ENCODE measurements at regions not wholly inside any gene's neighbourhood (a gene's known extent, or its start where the extent isn't known, plus 50 kb on each side); places are given as distances from the start of the nearest gene placed in this dataset.

DNA sequence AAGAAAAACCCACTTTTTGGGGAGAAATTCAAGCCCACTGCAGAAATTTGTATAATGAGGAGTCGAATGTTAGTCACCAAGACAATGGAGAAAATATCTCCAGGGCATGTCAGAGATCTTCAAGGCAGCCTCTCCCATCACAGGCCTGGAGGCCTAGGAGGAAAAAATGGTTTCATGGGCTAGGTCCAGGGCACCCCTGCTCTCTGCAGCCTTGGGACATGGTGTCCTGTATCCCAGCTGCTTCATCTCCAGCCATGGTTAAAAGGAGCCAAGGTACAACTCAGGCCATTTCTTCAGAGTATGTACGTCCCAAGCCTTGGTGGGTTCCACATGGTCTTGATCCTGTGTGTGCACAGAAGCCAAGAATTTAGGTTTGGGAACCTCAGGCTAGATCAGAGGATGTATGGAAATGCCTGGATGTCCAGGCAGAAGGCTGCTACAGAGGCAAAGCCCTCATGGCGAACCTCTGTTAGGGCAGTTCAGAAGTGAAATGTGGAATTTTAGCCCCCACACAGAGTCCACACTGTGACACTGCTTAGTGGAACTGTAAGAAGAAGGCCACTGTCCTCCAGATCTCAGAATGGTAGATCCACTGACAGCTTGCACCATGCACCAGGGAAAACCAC, 561.4 kb downstream of the ISL1 start:
- DNase-seq = no peak

DNA sequence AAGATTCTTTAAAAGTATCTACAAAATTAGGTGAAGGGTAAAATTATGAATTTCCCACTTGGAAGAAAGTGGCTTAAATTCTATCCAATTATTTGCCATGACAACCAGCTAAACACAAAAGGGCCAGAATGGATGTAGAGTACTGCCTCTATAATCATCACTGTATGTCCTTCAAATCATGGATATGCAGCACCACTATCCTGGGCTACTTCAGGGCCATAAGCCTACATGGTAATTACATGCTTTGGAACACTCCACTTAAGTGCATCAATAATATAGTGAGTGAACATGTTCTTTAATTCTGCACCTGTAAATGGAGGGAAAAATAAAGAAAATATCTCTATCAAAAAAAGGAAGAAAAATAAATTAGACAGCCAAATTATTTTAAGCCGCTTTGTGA, 575.2 kb downstream of the ISL1 start:
- DNase-seq = no peak

DNA sequence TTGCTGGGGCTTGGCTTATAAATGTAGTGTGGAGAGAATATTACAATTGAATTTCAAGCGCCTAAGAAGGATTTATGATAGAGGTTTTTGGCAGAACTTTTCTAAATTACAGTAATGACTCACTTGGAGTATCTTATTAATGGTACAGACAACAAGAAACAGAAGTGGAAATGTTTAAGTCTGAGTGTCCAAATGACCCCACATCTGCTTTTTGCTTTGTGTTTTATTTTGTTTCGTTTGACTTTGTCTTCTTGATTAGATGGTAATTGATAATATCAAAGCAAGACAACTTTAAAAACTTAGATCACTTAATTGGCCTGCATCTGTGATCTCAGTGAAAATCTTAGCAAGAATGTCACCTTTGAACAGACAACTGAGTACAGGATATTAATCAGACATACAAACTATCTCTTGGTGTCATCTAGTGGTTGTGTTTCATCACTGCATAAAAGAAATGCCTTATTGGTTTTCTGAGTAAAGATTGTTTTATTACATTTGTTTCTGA, 577.4 kb downstream of the ISL1 start:
- DNase-seq = no peak

DNA sequence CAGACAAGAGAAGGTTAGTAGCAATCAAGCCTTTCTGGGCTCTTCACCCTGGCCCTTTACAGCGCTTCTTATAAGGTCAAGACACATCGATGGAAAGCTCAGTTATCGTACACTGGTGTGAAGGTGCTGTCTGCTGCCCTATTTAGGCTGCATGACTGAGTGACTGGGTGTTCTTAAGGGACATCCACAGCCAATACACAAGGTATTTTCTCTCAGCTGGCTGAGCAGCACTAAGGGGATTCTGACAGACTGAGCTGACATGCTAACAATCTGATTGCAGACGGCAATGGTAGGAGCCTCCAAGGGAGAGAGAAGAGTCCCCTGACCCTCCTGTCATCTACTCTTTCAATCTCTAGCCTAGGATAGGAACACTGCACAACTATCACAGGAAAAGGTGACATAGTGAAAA, 577.9 kb downstream of the ISL1 start:
- DNase-seq = no peak

DNA sequence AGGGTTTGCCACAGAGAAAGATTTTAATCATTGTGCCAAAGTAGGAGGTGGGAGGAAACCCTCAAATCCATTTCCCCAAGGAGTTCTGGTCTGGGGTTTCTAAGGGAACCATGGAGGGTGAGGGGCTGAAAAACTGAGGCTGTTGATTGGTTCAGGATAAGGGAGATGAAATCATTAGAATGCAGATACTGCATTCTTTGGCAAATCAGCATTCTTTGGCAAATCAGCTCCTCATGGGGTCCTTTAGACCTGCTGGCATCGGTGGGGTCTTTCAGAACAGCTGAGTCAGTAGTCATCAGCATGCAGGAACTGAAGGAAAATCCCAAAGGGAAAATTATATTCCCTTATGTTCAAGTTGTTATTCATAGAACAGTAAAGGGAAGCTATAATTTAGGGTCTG, 585.5 kb downstream of the ISL1 start:
- DNase-seq = no peak

DNA sequence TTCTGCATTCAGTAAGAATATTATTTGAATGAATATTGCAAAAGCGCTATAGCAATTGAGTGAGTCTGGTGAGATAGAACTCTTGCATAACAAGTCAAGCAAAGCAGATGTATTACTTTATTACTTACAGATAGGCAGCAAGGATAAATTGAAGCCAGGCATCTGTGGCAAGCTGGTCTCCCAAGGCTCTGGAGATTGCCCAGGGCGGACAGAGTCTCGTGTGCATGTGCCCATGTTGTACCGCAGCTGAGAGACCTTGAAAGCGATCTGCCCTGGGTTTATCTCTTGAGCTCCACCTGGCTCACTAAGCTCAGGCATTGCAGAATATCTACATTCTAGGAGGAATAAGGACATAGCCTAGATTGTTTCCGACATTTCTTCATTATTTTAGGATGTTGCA, 591.6 kb downstream of the ISL1 start:
- no peak for DNase-seq

DNA sequence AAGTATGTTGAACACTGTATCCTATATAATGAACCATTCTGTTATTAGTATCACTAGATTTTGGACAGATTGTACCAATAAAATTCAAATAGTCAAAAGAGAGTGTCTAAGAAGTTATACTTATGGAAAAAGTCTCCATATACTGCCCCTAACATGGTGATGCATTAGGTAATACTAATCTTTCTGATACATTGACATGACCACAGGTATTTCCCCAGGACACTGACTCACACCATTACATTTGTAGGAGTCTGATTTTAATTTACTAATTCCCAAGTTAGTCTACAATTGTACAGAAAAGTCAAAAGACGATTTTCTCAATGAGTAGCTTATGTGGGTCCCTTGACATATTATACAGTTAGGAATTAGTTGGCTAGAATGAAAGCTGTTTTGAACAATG, 593.8 kb downstream of the ISL1 start:
- DNase-seq = no peak

DNA sequence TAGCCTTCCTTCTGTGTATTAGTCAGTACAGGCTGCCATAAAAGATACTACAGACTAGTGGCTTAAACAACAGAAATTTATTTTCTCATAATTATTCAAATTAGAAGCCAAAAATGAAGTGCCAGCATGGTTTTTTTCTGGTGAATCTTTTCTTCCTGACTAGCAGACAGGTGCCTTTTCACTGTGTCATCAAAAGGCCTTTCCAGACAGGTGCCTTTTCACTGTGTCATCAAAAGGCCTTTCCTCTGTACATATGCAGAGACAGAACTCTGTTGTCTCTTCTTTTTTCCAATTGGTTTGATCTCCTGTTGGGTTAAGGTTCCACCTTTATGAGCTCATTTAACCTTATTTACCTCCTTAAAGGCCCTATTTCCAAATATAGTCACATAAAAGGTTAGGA, 599.9 kb downstream of the ISL1 start:
- DNase-seq = no peak

DNA sequence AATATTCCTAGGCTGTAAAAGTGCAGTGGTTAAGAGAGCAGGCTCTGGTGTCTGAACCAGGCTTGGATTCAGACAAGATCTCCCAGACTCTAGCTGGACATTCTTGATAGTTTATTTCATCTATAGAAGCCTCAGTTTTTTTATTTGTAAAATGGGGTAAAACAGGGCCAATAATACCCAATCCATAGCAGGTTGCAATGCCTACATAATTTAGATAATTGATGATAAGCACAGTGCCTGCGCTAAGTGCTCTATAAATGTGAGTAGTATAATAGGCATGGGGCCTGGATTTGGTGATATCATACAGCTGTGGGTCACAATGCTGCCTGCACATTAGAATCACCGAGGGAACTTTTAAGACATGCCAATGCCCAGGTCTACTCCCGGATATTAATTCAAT, 603.5 kb downstream of the ISL1 start:
- no peak for DNase-seq

DNA sequence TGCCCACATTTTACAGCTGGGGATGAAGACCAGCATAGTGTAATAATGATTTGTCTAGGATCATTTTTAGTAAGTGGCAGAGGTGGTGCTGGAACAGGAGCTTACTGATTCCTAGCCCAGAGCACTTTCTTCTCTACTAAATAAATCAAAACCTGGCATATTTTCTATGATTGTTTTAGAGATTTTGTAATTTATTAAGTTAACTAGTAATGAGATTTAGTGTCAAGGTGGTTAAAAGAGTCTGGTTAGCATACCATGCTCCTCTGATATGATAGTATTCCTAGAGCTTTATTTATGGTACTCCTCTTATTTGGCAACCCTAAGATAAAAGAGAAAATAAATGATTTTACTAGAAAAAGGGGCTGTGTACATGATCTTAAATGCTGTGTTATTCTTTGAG, 604.0 kb downstream of the ISL1 start:
- DNase-seq = no peak

DNA sequence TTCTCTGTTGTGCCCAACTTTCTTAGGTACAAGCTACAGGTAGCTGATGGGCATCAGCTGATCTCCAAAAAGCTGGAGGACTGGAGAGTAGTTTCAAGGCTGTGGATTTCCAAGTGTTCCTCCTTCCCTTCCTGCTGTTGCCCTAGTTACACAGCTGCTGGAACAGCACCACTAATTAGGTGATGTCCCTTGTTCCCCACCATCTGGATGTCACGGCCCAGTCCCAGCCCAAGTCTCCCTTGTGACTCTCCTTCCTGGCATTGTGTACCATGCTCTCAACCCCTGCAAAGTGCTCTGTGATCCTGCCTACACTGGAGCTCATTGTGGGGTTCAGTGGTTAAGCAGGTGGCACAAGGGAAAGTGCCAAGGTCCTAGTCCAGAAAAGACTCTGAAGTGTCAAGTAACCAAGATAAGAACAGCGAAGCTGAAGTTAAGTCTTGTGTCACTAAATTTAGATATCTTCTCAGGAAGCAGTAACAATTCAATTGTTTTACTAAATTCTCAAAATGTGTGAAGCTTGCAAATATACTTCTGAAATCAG, 604.5 kb downstream of the ISL1 start:
- DNase-seq = no peak

DNA sequence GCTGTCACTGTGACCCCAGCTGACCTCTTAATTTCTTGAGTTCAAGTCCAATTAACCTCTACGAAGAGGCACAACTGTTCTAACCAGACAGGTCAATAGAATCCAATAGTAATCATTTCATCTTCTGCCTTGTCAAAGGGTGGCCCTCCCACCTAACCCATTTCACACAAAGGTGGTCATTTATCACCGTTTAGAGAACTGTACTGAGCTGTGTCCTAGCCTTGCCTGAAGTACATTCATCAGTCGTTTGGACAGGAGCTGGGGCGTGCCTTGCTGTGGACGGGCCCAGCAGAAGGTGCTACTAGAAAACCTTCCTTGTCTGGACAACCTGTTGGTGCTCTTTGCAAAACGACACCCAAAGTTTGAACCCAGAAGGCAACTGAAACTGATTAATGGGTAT, 605.4 kb downstream of the ISL1 start:
- DNase-seq = no peak

DNA sequence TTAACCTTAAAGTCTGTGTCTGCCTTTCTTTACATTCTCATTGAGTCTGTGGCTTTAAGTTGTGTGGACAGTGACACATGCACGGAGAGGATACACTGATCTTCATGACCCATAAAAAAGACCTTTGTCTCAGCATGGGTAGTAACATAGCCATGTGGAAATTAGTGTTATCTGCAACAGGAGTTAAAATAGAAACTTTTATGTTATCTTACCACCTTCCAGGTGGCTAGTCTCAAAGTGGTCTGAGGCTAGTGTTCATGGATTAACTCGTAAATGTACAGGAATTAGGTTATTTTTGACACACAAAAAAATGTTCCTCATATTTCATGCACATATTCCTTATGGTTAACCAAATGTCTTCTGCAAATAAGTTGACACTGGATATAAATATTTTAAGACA, 607.0 kb downstream of the ISL1 start:
- no peak for DNase-seq

DNA sequence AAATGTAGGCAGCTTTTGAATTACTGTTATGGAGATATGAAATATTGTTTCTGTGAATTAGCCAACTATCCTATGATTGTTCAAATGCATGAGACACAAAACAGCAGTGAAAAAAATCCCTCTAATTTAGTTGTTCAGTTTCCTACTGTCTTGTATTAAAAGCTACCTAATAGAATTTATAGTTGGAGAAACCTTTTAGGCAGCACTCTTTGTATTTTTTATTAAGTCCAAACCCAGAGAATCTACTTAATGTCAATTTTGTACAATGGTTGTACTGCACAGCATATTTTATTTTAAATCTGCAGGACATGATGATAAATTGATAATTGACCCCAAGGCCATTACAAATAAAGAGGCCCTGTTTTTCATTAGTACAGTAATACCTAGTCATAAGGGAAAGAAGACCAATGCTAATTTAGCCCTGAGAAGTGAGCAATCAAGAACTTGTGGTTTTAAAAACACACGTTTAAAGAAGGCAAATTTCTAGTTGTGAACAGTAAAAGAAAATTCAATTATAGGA, 607.5 kb downstream of the ISL1 start:
- DNase-seq = no peak

DNA sequence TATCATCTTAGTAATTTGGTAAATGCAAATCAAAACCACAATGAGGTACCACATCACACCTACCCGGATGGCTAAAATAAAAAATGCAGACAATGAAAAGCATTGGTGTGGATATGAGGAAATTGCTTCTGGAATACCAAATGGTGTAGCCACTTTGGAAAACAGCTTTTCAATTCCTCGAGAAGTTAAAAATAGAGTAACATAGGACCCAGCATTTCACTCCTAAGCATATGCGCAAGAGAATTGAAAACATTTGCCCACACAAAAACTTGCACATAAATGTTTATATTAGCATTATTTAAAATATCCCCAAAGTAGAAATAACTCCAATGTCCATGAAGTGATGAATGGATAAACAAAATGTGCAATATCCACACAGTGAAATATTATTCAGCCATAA, 608.7 kb downstream of the ISL1 start:
- DNase-seq = no peak

DNA sequence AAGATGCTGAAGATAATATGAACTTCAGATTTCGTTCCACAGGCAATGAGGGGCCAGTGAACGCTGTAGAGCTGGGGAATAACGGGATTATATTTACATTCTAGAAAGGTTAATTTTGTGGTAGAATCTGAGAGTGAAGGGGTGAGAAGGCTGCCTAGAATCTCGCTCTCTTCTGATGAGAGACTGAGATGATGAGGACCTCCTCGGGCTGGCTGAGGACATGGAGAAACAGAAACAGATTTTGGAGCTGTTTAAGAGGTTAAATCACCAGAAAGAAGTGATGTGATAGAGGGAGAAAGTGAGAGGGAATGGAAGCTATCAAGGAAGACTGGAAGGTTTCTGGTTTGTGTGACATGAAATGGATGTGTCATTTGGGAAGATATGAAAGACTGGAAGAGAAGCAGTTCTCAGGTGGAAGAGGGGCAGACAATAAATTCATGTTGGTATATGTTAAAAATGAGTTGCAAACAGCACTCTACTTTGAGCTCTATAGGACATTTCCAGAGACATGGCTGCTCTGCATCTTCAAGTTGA, 612.6 kb downstream of the ISL1 start:
- no peak for DNase-seq

DNA sequence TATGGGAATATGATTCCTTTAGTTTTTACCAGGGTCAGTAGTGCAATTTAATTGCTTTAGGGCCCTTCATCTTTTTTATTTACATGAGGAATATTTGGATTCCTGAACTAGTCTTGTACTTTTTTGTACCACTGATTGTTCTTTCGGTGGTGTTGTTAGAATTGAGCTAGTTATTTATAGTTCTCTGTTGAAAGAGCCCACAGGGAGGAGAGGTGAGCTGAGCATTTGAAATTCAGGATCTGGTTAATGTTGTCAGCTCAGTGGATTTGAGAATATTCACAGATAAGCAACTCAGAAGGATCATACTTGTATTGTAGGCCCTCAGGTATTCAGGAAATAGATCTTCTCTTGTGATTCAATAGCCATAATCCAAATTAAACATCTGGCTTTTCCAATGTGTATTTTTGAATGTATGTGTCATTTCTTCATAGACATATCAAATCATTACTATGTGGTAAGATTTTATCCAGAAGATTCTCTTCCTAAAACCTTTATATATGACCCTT, 613.2 kb downstream of the ISL1 start:
- no peak for DNase-seq

DNA sequence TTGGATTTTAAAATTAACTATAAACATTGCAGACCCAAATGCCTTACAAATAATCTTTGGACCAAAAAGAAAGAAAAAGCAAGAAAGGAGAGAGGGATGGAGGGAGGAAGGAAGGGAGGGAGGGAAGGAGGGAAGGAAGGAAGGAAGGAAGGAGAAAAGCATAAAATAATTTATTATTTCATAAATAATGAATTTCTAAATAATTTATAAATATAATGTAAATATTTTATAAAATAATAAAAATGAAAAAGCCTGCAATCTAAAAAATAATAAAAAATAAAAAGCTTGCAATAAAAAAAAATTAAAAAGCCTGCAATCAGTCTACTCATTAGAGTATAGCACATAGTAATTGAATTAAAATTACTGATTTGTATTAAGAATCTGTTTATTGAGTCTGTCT, 614.3 kb downstream of the ISL1 start:
- no peak for DNase-seq

DNA sequence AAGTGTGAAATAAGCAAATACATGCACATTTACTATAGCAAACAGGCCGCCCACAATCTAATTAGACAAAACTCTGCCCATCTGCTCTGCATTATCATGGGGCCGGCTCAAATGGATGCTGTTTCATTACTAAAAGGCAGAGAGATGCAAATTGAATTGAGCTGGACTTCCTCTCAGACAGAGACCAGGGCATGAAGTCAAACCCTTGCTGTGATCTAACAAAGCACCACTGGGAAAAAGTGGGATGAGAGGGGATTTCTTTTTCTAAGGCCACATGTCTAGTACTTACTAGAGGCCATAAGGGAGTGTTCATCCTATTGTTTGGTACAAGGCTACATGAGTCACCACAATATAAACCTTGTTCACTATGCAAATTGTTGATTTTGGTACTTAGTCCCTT, 614.7 kb downstream of the ISL1 start:
- DNase-seq = no peak

DNA sequence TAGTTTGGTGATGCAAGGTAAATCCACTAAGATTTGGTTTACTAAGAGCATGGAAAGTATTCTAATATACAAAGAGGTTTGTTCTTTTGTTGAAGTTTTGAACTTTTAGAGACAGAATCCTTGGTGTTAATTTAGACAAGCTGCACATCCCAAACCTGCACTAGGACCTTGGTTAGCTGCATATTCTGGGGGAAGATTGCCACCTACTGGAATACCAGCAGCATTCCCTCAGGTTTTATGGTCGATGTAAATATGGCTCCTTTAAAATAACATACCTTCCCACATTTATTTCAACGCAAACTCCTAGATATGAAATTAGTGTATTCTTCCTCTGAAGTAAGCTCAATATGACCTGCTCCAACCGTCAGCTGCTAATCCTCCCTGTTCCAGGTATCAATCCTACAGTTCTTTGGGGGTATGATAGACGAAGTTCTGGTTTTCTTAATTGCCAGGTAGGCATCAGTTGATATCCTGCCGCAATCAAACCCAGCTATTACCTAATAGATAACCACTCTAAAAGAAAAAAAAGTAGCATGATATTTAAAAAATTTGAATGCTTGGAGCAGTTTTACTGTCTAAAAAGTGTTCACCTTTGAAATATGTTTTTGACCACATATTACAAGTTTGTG, 624.1 kb downstream of the ISL1 start:
- DNase-seq = peak; percentile 5

DNA sequence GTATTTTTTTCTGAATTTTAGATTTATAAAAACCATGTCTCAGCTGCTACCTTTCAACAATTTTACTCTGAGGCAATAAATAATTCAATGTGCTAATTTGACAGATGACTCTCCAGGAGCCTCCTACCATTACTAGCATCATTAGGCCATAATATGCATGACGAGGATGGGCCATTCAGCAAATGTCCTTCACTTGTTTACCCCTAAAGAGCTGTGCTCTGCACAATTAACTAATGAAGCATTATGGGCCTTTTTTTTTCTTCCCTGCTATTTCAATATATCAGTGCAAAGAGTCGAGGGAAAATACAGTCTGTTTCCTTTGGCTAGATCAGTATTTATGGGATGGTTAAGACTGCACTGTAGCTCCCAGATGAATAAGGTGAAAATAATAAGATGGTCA, 627.2 kb downstream of the ISL1 start:
- DNase-seq = no peak

DNA sequence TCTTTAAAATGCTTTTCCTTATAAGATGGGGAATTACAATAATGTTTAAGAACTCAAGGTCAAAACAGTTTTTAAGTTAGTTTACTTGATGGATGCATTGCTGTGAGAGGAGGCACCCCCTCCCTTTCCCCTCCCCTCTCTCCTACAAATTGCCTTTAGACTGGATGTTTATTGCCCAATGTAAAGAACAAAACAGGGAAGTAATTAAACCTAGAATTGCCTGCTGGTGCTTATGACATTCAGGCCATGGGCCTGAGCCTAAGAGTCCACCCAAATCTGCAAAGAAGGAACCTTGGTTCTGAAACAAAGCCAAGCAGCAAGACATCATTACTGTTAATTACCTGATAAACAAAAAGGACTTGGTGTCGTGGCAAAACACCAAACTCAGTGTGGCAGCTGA, 630.3 kb downstream of the ISL1 start:
- DNase-seq = no peak

DNA sequence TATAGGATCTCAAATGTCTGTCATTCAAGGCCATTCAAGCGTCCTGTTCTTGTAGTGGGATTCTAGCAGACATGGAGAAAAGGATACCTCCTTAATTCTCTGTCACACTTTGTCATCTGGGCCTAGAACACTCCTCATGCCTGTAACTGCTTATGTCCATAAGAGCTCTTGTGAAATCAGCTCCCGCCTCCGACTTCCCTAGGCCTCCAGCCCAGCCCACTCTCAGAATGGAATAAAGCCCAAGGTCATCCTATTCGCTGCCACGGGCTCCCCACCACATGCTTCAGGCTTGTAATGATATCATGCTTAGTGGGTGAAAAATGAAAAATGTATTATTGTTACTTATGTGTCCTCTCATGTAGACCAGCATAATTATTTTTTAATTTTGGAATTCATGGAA, 632.5 kb downstream of the ISL1 start:
- no peak for DNase-seq

DNA sequence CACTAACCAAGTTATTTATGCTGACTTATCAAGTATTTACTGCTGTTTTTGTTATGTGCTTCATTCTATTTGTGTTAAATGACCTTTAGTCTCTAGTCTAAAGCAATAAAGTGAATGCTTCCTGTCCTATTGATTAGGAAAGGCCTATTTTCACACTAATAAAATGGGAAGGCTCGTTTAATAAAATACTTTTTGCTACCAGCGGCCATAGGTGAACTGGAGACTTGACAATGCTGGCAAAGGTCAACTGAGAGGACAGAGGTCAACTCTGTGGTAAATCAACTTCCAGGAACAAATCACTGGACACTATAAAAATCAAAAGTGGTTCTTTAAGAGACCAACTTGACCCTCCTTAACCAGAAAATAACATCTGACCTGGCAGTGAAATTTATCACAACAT, 634.3 kb downstream of the ISL1 start:
- no peak for DNase-seq

Data from fibroblast of skin of right quadriceps (primary cell).